ENCODE measurements at regions not wholly inside any gene's neighbourhood (a gene's known extent, or its start where the extent isn't known, plus 50 kb on each side); places are given as distances from the start of the nearest gene placed in this dataset.

DNA sequence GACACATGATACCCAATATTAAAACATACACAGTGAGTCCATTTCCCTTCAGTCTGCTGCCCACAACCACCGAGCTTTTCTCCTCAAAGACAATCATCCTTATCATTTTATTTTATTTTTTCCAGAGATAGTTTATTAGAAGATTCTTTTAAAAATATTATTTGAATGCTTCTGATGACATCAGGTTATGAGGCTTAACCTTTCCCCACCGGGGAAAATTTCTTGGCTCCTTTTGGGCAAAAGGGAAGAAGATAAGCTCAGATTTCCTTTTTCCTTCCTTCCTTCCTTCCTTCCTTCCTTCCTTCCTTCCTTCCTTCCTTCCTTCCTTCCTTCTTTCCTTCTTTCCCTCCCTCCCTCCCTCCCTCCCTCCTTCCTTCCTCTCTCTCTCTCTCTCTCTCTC lies 149.5 kb upstream of the CITED2 start:
- TF ChIP-seq, protein P1, sequence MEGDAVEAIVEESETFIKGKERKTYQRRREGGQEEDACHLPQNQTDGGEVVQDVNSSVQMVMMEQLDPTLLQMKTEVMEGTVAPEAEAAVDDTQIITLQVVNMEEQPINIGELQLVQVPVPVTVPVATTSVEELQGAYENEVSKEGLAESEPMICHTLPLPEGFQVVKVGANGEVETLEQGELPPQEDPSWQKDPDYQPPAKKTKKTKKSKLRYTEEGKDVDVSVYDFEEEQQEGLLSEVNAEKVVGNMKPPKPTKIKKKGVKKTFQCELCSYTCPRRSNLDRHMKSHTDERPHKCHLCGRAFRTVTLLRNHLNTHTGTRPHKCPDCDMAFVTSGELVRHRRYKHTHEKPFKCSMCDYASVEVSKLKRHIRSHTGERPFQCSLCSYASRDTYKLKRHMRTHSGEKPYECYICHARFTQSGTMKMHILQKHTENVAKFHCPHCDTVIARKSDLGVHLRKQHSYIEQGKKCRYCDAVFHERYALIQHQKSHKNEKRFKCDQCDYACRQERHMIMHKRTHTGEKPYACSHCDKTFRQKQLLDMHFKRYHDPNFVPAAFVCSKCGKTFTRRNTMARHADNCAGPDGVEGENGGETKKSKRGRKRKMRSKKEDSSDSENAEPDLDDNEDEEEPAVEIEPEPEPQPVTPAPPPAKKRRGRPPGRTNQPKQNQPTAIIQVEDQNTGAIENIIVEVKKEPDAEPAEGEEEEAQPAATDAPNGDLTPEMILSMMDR (IDR thresholded peaks at IDR 0.05; ENCODE audit: borderline replicate concordance): no peak
- Histone ChIP-seq H3K27me3 (ENCODE audit: low read depth) (no peaks in the 10 kb centered on the region), H3K4me3 (no peak overlapping the region), H3K4me1 (peaks cover 8% of the 10 kb centered on the region), H3K27ac (replicated peaks) (no peak overlapping the region), H3K9me3 (replicated peaks) (no peaks in the 10 kb centered on the region), H3K36me3 (no peaks in the 10 kb centered on the region)
- intact Hi-C loops (cut with micrococcal nuclease): no loop called here
- DNase-seq: no peak

DNA sequence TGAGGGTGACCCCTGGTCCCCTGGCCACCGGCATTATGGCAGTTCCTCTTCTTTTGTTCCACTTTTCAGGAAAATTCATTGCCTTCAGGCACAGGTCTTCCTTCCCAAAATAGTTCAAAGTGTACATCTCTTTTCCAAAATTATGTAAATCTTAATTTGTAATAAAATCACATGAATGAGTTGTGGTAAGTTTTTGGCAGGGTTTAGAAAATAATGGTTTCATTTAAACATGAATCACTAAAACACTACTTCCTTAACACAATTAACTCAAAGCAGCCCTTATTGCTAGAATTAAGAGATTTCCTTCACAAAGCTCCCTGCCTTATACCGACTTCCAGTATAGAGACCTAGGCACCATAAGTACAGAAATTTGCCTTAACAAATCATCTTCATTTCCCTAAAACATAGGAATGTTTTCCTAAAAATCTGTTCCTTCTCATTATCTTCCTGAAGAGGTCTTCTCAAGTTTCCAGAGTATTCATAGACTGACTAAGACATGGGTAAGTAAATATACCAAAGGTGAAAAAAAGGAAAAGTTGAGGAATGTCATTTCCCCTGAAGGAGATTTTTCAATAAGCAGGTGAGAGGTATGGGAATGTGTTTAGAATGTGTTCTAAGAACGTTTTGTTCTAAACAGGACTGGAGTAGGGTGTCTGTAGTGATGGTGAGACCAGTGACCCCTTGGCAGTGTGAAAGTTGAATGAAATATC lies 148.2 kb upstream of the CITED2 start:
- Histone ChIP-seq H3K27me3 (ENCODE audit: low read depth) (no peaks in the 10 kb centered on the region), H3K9me3 (replicated peaks) (no peaks in the 10 kb centered on the region), H3K36me3 (no peaks in the 10 kb centered on the region), H3K4me3 (no peak overlapping the region), H3K27ac (replicated peaks) (no peak overlapping the region), H3K4me1 (peaks cover 8% of the 10 kb centered on the region)
- intact Hi-C loops (cut with micrococcal nuclease): no loop called here
- DNase-seq: no peak
- TF ChIP-seq, protein P1 (IDR thresholded peaks at IDR 0.05; ENCODE audit: borderline replicate concordance): no peak

DNA sequence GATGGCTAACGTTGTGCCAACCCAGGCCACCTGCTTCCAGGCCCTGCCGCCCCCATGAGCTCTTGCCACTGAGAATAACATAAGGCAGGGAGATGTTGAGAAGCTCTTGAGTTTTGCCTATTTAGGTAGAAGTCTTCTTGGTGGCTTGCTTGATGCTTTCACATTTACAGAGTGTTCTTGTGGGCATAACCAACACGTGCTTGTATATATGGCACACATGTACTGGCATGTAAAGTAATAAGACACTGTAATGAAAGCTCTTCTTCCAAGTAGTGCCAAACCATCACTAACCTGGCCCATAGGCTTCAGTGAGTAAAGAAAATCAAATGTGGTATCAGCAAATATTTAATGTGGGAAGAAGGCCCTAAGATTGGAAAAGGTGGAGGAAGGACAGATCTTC lies 146.9 kb upstream of the CITED2 start:
- intact Hi-C loops (cut with micrococcal nuclease): no loop called here
- Histone ChIP-seq H3K4me3 (no peak overlapping the region), H3K27ac (replicated peaks) (no peak overlapping the region), H3K36me3 (no peaks in the 10 kb centered on the region), H3K27me3 (ENCODE audit: low read depth) (no peaks in the 10 kb centered on the region), H3K9me3 (replicated peaks) (no peaks in the 10 kb centered on the region), H3K4me1 (peaks cover 8% of the 10 kb centered on the region)
- TF ChIP-seq, protein P1 (IDR thresholded peaks at IDR 0.05; ENCODE audit: borderline replicate concordance): no peak
- no peak for DNase-seq

DNA sequence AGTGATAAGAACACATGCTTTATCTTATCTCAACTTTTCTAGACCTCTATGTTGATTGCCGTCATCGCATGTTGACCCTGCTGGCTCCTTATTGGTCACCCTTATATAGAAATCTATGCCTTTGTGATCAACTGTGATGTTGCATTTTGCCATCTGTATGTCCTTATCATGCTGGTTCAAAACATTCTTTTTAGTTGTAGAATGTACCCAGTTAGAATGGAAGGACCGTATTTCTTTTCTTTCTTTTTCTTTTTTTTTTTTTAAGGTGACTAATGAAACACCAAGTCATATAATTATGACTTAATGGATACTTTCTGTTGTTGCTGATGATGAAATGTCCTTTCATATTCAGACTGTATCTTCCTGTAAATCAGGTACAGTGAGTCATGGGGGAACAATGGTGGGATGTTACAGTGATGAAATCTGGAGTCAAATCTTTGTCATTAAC lies 145.9 kb upstream of the CITED2 start:
- Histone ChIP-seq H3K36me3 (no peaks in the 10 kb centered on the region), H3K4me1 (peaks cover 8% of the 10 kb centered on the region), H3K4me3 (no peak overlapping the region), H3K9me3 (replicated peaks) (no peaks in the 10 kb centered on the region), H3K27me3 (ENCODE audit: low read depth) (no peaks in the 10 kb centered on the region), H3K27ac (replicated peaks) (no peak overlapping the region)
- TF ChIP-seq, protein P1 (IDR thresholded peaks at IDR 0.05; ENCODE audit: borderline replicate concordance): no peak
- no peak for DNase-seq
- intact Hi-C loops (cut with micrococcal nuclease): no loop called here

DNA sequence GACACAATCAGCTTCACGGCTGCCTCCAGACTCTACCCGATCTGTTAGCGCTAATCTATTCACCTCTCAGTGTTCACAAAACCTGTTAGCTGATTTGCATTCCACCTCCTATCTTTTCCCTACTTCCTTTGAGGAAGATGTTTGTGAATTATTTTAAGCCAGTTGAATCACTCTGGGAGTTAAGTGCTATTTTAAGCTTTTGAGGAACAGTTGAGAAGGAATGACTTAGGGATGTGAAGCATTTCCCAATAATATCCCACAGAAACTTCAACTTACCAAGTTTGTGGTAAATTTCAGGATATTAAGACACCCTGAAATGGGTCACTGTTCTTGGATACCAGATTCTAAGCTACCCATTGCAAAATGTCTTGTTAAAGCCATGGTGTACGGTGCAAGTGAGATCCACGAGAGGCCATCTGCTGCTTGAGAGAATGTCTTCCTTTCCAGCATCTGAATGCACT lies 145.2 kb upstream of the CITED2 start:
- Histone ChIP-seq H3K4me3 (no peak overlapping the region), H3K9me3 (replicated peaks) (no peaks in the 10 kb centered on the region), H3K27me3 (ENCODE audit: low read depth) (no peaks in the 10 kb centered on the region), H3K27ac (replicated peaks) (no peak overlapping the region), H3K36me3 (no peaks in the 10 kb centered on the region), H3K4me1 (peaks cover 8% of the 10 kb centered on the region)
- DNase-seq: no peak
- TF ChIP-seq, protein P1 (IDR thresholded peaks at IDR 0.05; ENCODE audit: borderline replicate concordance): no peak
- intact Hi-C loops (cut with micrococcal nuclease): no loop called here
